Neutrophil (primary cell): ENCODE measurements at regions not wholly inside any gene's neighbourhood (a gene's known extent, or its start where the extent isn't known, plus 50 kb on each side); places are given as distances from the start of the nearest gene placed in this dataset.

Experiments used
- H3K27ac ChIP-seq: fragments of 200-600 bp; sonication (generic); 2 replicates; pipeline ENCODE4 v1.5.1; 2016; ENCODE audit warnings: mild to moderate bottlenecking, moderate library complexity
- H3K27me3 ChIP-seq: fragments of 200-600 bp; sonication (generic); 2 replicates; pipeline ENCODE4 v1.6.0; 2016; ENCODE audit warnings: mild to moderate bottlenecking
- H3K36me3 ChIP-seq: fragments of 200-600 bp; sonication (generic); 2 replicates; pipeline ENCODE4 v1.5.1; 2017
- H3K4me1 ChIP-seq, 2 experiments: fragments of 200-600 bp in 1 of 2; sonication (generic) in 1 of 2; 1 replicate in 1 of 2; 2 replicates in 1 of 2; pipeline versions ENCODE4 v1.5.1 to v1.6.1; 2013 to 2016; ENCODE audit warnings: low read depth in 1 of 2, low read length in 1 of 2, mild to moderate bottlenecking in 1 of 2, moderate library complexity in 1 of 2; ENCODE audit not compliant: control insufficient read depth in 1 of 2, insufficient read depth in 1 of 2
- H3K4me3 ChIP-seq, 2 experiments: fragments of 200-600 bp in 1 of 2; sonication (generic) in 1 of 2; 1 replicate in 1 of 2; 2 replicates in 1 of 2; pipeline ENCODE4 v1.5.1; 2013 to 2016; ENCODE audit warnings: low read depth in 1 of 2, low read length in 1 of 2, mild to moderate bottlenecking in 1 of 2, moderate library complexity in 1 of 2
- H3K9me3 ChIP-seq: fragments of 200-600 bp; sonication (generic); 2 replicates; pipeline ENCODE4 v1.5.1; 2016
- CTCF ChIP-seq: fragments of 200-600 bp; sonication (generic); IDR thresholded peaks from 2 replicates; pipeline ENCODE4 v1.5.1; 2016; ENCODE audit warnings: antibody characterized with exemption

GRCh38 chr2:16327326-16327725 is 338.3 kb downstream of the CYRIA start:
- H3K36me3 ChIP-seq: no peaks in the 10 kb centered on the region
- no peak overlapping the region for H3K4me3 ChIP-seq
- H3K27ac ChIP-seq: no peak overlapping the region
- TF ChIP-seq CTCF: no peak
- H3K4me1 ChIP-seq: no peaks in the 10 kb centered on the region
- H3K9me3 ChIP-seq: no peaks in the 10 kb centered on the region
- H3K27me3 ChIP-seq: no peaks in the 10 kb centered on the region

- H3K36me3 ChIP-seq: no peaks in the 10 kb centered on the region
- no peaks in the 10 kb centered on the region for H3K9me3 ChIP-seq
- no peak overlapping the region for H3K4me3 ChIP-seq
- no peak for TF ChIP-seq CTCF
- no peaks in the 10 kb centered on the region for H3K4me1 ChIP-seq
- no peaks in the 10 kb centered on the region for H3K27me3 ChIP-seq
- H3K27ac ChIP-seq: no peak overlapping the region
These were observed 338.8 kb downstream of the CYRIA start for GRCh38 chr2:16326711-16327300.

- H3K4me1 ChIP-seq: no peaks in the 10 kb centered on the region
- H3K9me3 ChIP-seq: no peaks in the 10 kb centered on the region
- H3K27me3 ChIP-seq: no peaks in the 10 kb centered on the region
- no peaks in the 10 kb centered on the region for H3K36me3 ChIP-seq
- no peak for TF ChIP-seq CTCF
- no peak overlapping the region for H3K27ac ChIP-seq
- no peak overlapping the region for H3K4me3 ChIP-seq
These were observed 339.6 kb downstream of the CYRIA start for GRCh38 chr2:16325976-16326510.

- Histone ChIP-seq H3K9me3 (no peaks in the 10 kb centered on the region), H3K27ac (no peak overlapping the region), H3K36me3 (no peaks in the 10 kb centered on the region), H3K4me3 (no peak overlapping the region), H3K4me1 (no peaks in the 10 kb centered on the region), H3K27me3 (no peaks in the 10 kb centered on the region)
- no peak for TF ChIP-seq CTCF
These were observed 340.3 kb downstream of the CYRIA start for GRCh38 chr2:16325016-16325975.

- H3K27ac ChIP-seq: no peak overlapping the region
- no peaks in the 10 kb centered on the region for H3K27me3 ChIP-seq
- no peak overlapping the region for H3K4me3 ChIP-seq
- H3K36me3 ChIP-seq: no peaks in the 10 kb centered on the region
- TF ChIP-seq CTCF: no peak
- H3K9me3 ChIP-seq: no peaks in the 10 kb centered on the region
- no peaks in the 10 kb centered on the region for H3K4me1 ChIP-seq
These were observed 341.1 kb downstream of the CYRIA start for GRCh38 chr2:16324544-16324937.
